ENCODE measurements at regions not wholly inside any gene's neighbourhood (a gene's known extent, or its start where the extent isn't known, plus 50 kb on each side); places are given as distances from the start of the nearest gene placed in this dataset.

DNA sequence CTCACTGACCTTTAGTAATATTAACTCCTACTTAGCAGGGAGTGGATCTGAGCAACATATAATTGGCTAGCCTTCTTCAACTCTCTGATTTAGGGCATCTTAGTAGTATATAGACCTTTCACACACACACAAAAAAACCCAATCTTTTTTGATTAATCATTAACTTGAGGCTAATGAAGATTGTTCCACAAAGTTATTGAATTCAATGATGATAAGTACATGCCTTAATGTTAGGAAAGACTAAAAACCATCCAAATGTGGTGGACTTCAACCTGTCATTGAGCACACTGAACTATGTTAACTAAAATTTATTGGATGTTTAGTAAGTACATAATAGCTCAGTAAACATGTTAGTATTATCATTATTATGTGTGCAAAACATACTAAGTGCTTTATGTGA, 179.4 kb upstream of the SLC25A13 start:
- TF ChIP-seq, protein P1, sequence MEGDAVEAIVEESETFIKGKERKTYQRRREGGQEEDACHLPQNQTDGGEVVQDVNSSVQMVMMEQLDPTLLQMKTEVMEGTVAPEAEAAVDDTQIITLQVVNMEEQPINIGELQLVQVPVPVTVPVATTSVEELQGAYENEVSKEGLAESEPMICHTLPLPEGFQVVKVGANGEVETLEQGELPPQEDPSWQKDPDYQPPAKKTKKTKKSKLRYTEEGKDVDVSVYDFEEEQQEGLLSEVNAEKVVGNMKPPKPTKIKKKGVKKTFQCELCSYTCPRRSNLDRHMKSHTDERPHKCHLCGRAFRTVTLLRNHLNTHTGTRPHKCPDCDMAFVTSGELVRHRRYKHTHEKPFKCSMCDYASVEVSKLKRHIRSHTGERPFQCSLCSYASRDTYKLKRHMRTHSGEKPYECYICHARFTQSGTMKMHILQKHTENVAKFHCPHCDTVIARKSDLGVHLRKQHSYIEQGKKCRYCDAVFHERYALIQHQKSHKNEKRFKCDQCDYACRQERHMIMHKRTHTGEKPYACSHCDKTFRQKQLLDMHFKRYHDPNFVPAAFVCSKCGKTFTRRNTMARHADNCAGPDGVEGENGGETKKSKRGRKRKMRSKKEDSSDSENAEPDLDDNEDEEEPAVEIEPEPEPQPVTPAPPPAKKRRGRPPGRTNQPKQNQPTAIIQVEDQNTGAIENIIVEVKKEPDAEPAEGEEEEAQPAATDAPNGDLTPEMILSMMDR (IDR thresholded peaks at IDR 0.05; ENCODE audit: extremely low read depth in 1 of 2, insufficient read depth in 1 of 2, low read depth in 1 of 2, low read length in 2 of 2) = no peak
- TF ChIP-seq POLR2A (IDR thresholded peaks at IDR 0.05; ENCODE audit: low read depth, low read length) = no peak
- no peak for TF ChIP-seq POLR2AphosphoS5 (IDR thresholded peaks at IDR 0.05; ENCODE audit: insufficient read depth, low read depth, low read length)
- no peak for TF ChIP-seq EZH2 (IDR thresholded peaks at IDR 0.05; ENCODE audit: borderline replicate concordance, low read depth, low read length, severe bottlenecking)
- TF ChIP-seq, protein P2, sequence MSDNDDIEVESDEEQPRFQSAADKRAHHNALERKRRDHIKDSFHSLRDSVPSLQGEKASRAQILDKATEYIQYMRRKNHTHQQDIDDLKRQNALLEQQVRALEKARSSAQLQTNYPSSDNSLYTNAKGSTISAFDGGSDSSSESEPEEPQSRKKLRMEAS (IDR thresholded peaks at IDR 0.05; ENCODE audit: insufficient read depth, insufficient read length) = no peak
- TF ChIP-seq FOS (IDR thresholded peaks at IDR 0.05; ENCODE audit: borderline replicate concordance, insufficient read depth, low read length) = no peak
- no peak for TF ChIP-seq GATA2 (IDR thresholded peaks at IDR 0.05; ENCODE audit: insufficient read depth, insufficient read length, low read depth, low read length)
